ENCODE measurements at regions not wholly inside any gene's neighbourhood (a gene's known extent, or its start where the extent isn't known, plus 50 kb on each side); places are given as distances from the start of the nearest gene placed in this dataset.

GRCh38 chr4:141540643-141541042, 95.7 kb upstream of the IL15 start:
- Histone ChIP-seq H3K4me3 (ENCODE audit: low read depth, low read length) (no peak overlapping the region), H3K27ac (peak overlapping the region; percentile 69), H3K27me3 (replicated peaks) (no peaks in the 10 kb centered on the region), H3K36me3 (replicated peaks) (no peaks in the 10 kb centered on the region)
- TF ChIP-seq, protein P1, sequence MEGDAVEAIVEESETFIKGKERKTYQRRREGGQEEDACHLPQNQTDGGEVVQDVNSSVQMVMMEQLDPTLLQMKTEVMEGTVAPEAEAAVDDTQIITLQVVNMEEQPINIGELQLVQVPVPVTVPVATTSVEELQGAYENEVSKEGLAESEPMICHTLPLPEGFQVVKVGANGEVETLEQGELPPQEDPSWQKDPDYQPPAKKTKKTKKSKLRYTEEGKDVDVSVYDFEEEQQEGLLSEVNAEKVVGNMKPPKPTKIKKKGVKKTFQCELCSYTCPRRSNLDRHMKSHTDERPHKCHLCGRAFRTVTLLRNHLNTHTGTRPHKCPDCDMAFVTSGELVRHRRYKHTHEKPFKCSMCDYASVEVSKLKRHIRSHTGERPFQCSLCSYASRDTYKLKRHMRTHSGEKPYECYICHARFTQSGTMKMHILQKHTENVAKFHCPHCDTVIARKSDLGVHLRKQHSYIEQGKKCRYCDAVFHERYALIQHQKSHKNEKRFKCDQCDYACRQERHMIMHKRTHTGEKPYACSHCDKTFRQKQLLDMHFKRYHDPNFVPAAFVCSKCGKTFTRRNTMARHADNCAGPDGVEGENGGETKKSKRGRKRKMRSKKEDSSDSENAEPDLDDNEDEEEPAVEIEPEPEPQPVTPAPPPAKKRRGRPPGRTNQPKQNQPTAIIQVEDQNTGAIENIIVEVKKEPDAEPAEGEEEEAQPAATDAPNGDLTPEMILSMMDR (IDR thresholded peaks at IDR 0.05; ENCODE audit: low read depth, low read length, missing control alignments), result no peak
- peak; percentile 69 for DNase-seq
- in situ Hi-C loops (cut with HindIII; ENCODE audit: low pct_ligation_motif_present, low sequenced_read_pairs), result no loop called here

DNA sequence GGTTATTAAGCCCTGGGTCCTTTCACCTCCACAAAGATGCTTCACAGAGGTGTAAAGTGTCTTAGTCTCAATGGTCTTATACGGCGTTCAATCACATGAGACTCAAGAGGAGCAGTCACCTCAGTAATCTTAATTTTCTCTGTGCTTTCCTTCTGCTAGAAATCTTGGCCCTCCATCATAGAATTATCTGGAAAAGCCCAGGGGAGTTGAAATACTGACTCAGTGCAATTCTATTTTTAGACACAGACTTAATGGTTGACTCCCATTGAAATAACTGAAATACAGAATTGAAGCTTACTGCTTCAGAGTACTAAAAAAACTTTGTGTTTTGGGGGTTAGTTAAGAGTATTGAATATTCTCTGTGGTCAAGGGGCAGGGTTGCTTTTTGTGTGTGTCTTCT, 94.5 kb upstream of the IL15 start:
- Histone ChIP-seq H3K36me3 (replicated peaks) (no peaks in the 10 kb centered on the region), H3K27me3 (replicated peaks) (no peaks in the 10 kb centered on the region), H3K27ac (peak overlapping the region; percentile 7), H3K4me3 (ENCODE audit: low read depth, low read length) (no peak overlapping the region)
- in situ Hi-C loops (cut with HindIII; ENCODE audit: low pct_ligation_motif_present, low sequenced_read_pairs), result no loop called here
- peak; percentile 45 for DNase-seq
- TF ChIP-seq, protein P1 (IDR thresholded peaks at IDR 0.05; ENCODE audit: low read depth, low read length, missing control alignments), result no peak

DNA sequence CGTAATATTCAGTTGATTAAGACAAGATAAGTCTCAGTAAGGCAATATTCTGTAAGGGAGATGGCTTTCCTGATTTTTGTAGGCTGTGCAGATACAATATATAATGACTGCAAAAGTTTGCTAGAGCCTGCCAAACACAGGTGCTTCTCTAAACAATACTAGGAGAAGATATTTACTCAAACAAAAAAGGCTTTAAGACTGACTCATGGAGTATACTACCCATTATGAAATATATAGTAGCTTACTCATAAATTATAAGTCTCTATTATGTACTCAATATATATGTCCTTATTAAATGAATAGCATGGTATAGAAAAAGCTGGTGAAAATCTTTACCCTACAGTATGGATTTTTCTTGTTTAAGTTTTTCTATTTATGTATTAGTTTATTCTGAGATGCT, 93.2 kb upstream of the IL15 start:
- H3K27me3 ChIP-seq (replicated peaks), result no peaks in the 10 kb centered on the region
- H3K4me3 ChIP-seq (ENCODE audit: low read depth, low read length), result no peak overlapping the region
- TF ChIP-seq, protein P1 (IDR thresholded peaks at IDR 0.05; ENCODE audit: low read depth, low read length, missing control alignments), result no peak
- H3K36me3 ChIP-seq (replicated peaks), result no peaks in the 10 kb centered on the region
- in situ Hi-C loops (cut with HindIII; ENCODE audit: low pct_ligation_motif_present, low sequenced_read_pairs), result no loop called here
- DNase-seq, result no peak
- no peak overlapping the region for H3K27ac ChIP-seq

- DNase-seq, result no peak
- Histone ChIP-seq H3K36me3 (replicated peaks) (no peaks in the 10 kb centered on the region), H3K27me3 (replicated peaks) (no peaks in the 10 kb centered on the region), H3K4me3 (ENCODE audit: low read depth, low read length) (no peak overlapping the region), H3K27ac (no peak overlapping the region)
- TF ChIP-seq, protein P1 (IDR thresholded peaks at IDR 0.05; ENCODE audit: low read depth, low read length, missing control alignments), result no peak
- in situ Hi-C loops (cut with HindIII; ENCODE audit: low pct_ligation_motif_present, low sequenced_read_pairs), result no loop called here
These were observed 92.7 kb upstream of the IL15 start for GRCh38 chr4:141543706-141544105.

DNA sequence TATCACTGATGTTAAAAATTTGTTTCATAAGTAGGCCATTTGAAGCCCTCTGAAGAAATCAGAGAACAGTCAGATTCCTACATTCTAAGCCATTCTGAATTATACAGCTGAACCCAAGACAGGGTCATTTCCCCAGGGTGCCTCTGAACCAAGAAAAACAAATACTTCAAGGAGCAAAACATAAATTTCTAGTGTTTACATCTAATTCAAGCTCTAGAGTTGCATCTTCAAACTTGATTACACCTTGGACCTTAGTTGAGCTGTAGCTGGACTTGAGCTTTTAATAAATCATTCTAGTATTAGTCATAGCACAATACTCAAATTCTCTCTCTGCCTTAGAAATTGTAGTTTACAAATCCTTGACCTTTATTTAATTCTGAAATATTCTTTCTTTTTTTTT, 87.6 kb upstream of the IL15 start:
- Histone ChIP-seq H3K4me3 (ENCODE audit: low read depth, low read length) (no peak overlapping the region), H3K27ac (no peak overlapping the region), H3K27me3 (replicated peaks) (no peaks in the 10 kb centered on the region), H3K36me3 (replicated peaks) (no peaks in the 10 kb centered on the region)
- TF ChIP-seq, protein P1 (IDR thresholded peaks at IDR 0.05; ENCODE audit: low read depth, low read length, missing control alignments), result no peak
- DNase-seq, result no peak
- in situ Hi-C loops (cut with HindIII; ENCODE audit: low pct_ligation_motif_present, low sequenced_read_pairs), result no loop called here

DNA sequence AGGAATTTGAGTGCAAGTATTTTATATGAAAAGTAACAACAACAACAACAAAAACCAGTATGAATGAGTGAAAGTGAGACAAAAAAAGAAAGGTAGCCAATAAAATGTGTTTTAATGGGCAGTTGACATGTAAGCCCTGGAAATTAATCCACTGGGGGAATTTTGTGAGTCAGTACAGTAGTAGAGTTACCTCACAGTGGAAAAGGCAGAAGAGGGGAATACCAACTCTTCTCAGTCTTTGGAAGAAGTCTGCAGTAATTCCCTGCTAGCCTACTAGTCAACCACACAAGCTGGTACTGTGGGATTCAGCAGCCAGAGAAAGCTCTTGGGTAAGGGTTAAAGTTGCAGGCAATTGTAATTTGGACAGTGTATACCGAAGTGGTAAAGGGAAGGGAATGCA, 76.3 kb upstream of the IL15 start:
- in situ Hi-C loops (cut with HindIII; ENCODE audit: low pct_ligation_motif_present, low sequenced_read_pairs), result no loop called here
- H3K36me3 ChIP-seq (replicated peaks), result no peaks in the 10 kb centered on the region

More for the DNA sequence above, 76.3 kb upstream of the IL15 start:
- TF ChIP-seq, protein P1 (IDR thresholded peaks at IDR 0.05; ENCODE audit: low read depth, low read length, missing control alignments), result no peak
- no peak overlapping the region for H3K4me3 ChIP-seq (ENCODE audit: low read depth, low read length)
- no peak overlapping the region for H3K27ac ChIP-seq
- no peaks in the 10 kb centered on the region for H3K27me3 ChIP-seq (replicated peaks)
- DNase-seq, result no peak

Data from brain microvascular endothelial cell (primary cell).